C4-2B (cell line): ENCODE measurements at regions not wholly inside any gene's neighbourhood (a gene's known extent, or its start where the extent isn't known, plus 50 kb on each side); places are given as distances from the start of the nearest gene placed in this dataset.

Experiments used
- H3K27ac ChIP-seq: fragments of 450-650 bp; 2 replicates; pipeline ENCODE4 v1.5.1; 2017
- ZFX ChIP-seq: fragments of 450-650 bp; IDR thresholded peaks from 2 replicates; pipeline ENCODE4 v1.6.1; 2017
- TF ChIP-seq, protein P1 (sequence below): fragments of 450-650 bp; conservative IDR thresholded peaks from 2 replicates; pipeline ENCODE4 v1.5.1; 2017; ENCODE audit warnings: mild to moderate bottlenecking

GRCh38 chr7:114242992-114243507 lies 171.6 kb upstream of the FOXP2 start:
- no peak overlapping the region for H3K27ac ChIP-seq
- TF ChIP-seq, protein P1, sequence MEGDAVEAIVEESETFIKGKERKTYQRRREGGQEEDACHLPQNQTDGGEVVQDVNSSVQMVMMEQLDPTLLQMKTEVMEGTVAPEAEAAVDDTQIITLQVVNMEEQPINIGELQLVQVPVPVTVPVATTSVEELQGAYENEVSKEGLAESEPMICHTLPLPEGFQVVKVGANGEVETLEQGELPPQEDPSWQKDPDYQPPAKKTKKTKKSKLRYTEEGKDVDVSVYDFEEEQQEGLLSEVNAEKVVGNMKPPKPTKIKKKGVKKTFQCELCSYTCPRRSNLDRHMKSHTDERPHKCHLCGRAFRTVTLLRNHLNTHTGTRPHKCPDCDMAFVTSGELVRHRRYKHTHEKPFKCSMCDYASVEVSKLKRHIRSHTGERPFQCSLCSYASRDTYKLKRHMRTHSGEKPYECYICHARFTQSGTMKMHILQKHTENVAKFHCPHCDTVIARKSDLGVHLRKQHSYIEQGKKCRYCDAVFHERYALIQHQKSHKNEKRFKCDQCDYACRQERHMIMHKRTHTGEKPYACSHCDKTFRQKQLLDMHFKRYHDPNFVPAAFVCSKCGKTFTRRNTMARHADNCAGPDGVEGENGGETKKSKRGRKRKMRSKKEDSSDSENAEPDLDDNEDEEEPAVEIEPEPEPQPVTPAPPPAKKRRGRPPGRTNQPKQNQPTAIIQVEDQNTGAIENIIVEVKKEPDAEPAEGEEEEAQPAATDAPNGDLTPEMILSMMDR, result no peak

GRCh38 chr7:114229246-114229645 lies 185.4 kb upstream of the FOXP2 start:
- TF ChIP-seq, protein P1, result no peak
- no peak overlapping the region for H3K27ac ChIP-seq

- no peak overlapping the region for H3K27ac ChIP-seq
- TF ChIP-seq, protein P1, result no peak
- no peak for TF ChIP-seq ZFX
Observed at GRCh38 chr7:114225784-114226183, 188.8 kb upstream of the FOXP2 start.

- TF ChIP-seq ZFX, result no peak
- TF ChIP-seq, protein P1, result no peak
Observed at GRCh38 chr7:114218283-114218682, 196.3 kb upstream of the FOXP2 start.

DNA sequence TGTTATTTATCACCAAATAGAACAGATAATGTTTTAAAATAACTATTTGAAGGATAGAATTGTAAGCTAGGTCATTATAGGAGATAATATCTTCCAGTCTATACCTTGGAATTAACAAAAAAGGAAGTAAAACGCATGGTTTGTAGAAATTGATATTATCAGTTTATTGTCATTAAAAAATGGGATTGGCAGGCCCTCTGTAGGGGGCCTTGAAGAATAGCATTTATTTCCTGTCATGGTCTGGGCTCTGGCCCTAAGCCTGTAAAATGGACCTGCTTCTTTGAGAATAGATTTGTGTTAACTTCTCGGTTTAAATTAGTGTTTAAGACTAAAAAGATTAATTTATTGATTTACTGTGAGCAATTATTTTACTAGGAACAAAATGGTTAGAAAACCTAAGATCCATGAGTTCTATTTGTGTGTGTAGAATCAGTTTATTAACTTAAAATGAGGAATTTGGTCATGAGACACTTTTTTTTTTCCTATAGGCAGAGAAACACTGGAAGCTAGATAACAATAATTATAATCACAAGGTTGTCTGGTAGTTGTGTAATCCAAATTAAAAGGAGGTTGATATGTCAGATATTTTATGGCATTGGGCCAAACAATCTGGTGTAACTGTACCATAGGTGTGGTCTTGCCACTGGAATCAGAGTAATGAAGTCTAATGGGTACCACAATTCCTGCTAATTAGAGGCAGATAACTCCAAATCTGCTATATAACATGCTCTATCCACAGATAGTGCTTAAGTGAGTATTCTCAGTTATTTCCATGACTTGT lies 197.4 kb upstream of the FOXP2 start:
- no peak overlapping the region for H3K27ac ChIP-seq
- TF ChIP-seq, protein P1, result peak; percentile 32
- no peak for TF ChIP-seq ZFX

More at GRCh38 chr7:114218283-114218682, 196.3 kb upstream of the FOXP2 start:
- no peak overlapping the region for H3K27ac ChIP-seq

GRCh38 chr7:114214466-114214865 lies 200.1 kb upstream of the FOXP2 start:
- TF ChIP-seq, protein P1, result no peak
- no peak for TF ChIP-seq ZFX
- no peak overlapping the region for H3K27ac ChIP-seq

DNA sequence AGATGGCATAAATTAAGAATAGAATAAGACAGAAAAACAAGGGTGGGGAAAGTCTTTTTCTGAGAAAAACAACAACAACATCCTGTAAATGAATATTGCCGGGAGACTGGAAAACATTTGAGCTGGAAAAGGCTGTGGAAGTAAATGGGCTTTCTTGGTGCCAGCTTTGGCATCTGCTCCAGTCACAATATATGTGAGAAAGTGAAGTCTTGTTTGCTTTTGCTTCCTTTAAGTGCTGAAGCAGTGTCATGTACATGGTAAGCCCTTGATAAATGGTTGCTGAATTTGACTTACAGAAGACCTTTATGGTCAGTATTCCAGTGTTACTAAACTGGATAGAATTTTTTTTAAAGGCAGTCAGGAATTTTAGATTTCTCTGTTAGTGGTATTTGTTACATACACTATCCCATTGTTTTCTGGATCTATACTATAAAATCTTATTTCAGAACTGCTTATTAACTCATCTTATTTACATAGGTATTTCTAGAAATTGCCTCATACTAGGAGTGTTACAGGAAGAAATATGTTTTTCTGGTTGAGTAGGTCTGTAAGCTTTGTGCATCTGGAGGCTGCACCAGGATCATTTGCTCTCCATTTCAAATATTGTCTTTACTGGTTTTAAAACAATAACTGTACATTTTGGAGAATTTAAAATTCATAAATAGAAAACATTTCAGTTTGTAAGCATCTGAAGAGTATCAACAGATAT lies 201.7 kb upstream of the FOXP2 start:
- TF ChIP-seq ZFX, result no peak
- TF ChIP-seq, protein P1, result no peak
- H3K27ac ChIP-seq, result no peak overlapping the region
